Smooth muscle cell (in vitro differentiated cells): ENCODE measurements at regions not wholly inside any gene's neighbourhood (a gene's known extent, or its start where the extent isn't known, plus 50 kb on each side); places are given as distances from the start of the nearest gene placed in this dataset.

Experiments used
- DNase-seq: peaks from one replicate; lab custom pipeline; 2025; ENCODE audit not compliant: unreplicated experiment; lab: John Stamatoyannopoulos, UW
- H2AFZ ChIP-seq: fragments of 200-600 bp; sonication (generic); 2 replicates; pipeline ENCODE4 v1.6.0; 2016; ENCODE audit warnings: antibody characterized with exemption, low read depth, mild to moderate bottlenecking
- H3F3A ChIP-seq: fragments of 200-600 bp; sonication (generic); 2 replicates; pipeline ENCODE4 v1.6.0; 2017; ENCODE audit warnings: antibody characterized with exemption, low read depth
- H3K27ac ChIP-seq: fragments of 200-600 bp; sonication (generic); 2 replicates; pipeline ENCODE4 v1.5.1; 2016; ENCODE audit warnings: low read depth, mild to moderate bottlenecking
- H3K27me3 ChIP-seq: fragments of 200-600 bp; sonication (generic); 2 replicates; pipeline ENCODE4 v1.6.1; 2016; ENCODE audit warnings: low read depth, mild to moderate bottlenecking
- H3K36me3 ChIP-seq: fragments of 200-600 bp; sonication (generic); 2 replicates; pipeline ENCODE4 v1.5.1; 2016; ENCODE audit warnings: low read depth
- H3K4me1 ChIP-seq: fragments of 200-600 bp; sonication (generic); 2 replicates; pipeline ENCODE4 v1.5.1; 2016; ENCODE audit warnings: low read depth
- H3K4me2 ChIP-seq: fragments of 200-600 bp; sonication (generic); 2 replicates; pipeline ENCODE4 v1.6.0; 2016; ENCODE audit warnings: mild to moderate bottlenecking
- H3K4me3 ChIP-seq: fragments of 200-600 bp; sonication (generic); 2 replicates; pipeline ENCODE4 v1.5.1; 2016; ENCODE audit warnings: mild to moderate bottlenecking
- H3K79me2 ChIP-seq: fragments of 200-600 bp; sonication (generic); 2 replicates; pipeline ENCODE4 v1.6.0; 2016; ENCODE audit warnings: low read depth, mild to moderate bottlenecking
- H3K9ac ChIP-seq: fragments of 200-600 bp; sonication (generic); 2 replicates; pipeline ENCODE4 v1.6.0; 2016; ENCODE audit warnings: low read depth
- H3K9me3 ChIP-seq: fragments of 200-600 bp; sonication (generic); replicated peaks from 2 replicates; pipeline ENCODE4 v1.5.1; 2016; ENCODE audit warnings: low read depth
- H4K20me1 ChIP-seq: fragments of 200-600 bp; sonication (generic); 2 replicates; pipeline ENCODE4 v1.6.0; 2016; ENCODE audit warnings: low read depth
- CTCF ChIP-seq: fragments of 200-600 bp; sonication (generic); IDR thresholded peaks from 2 replicates; pipeline ENCODE4 v1.5.1; 2017; ENCODE audit warnings: borderline replicate concordance, mild to moderate bottlenecking, antibody characterized with exemption; ENCODE audit not compliant: insufficient read depth, poor library complexity, severe bottlenecking
- WGBS: methylation state at CpG from one replicate; pipeline ENCODE4 v1.1.7; 2016; ENCODE audit warnings: low lambda C conversion rate; 5-methylcytosine and 5-hydroxymethylcytosine counted together

GRCh38 chr21:35853321-35854239 lies 206.7 kb downstream of the SETD4 start:
- Histone ChIP-seq H3K27me3 (no peaks in the 10 kb centered on the region), H3K27ac (no peak overlapping the region), H3K4me2 (no peak overlapping the region), H2AFZ (peak overlapping the region; percentile 21), H3K9ac (no peak overlapping the region), H3K79me2 (no peaks in the 10 kb centered on the region), H3K36me3 (no peaks in the 10 kb centered on the region), H3K9me3 (no peaks in the 10 kb centered on the region), H3F3A (no peaks in the 10 kb centered on the region), H3K4me3 (no peak overlapping the region), H4K20me1 (no peaks in the 10 kb centered on the region), H3K4me1 (no peaks in the 10 kb centered on the region)
- WGBS: 63% methylated on average over 9 of the region's 9 CpGs
- no peak for DNase-seq
- no peak for TF ChIP-seq CTCF

- TF ChIP-seq CTCF: no peak
- no peaks in the 10 kb centered on the region for H3F3A ChIP-seq
- no peaks in the 10 kb centered on the region for H3K36me3 ChIP-seq
- WGBS: 91% methylated on average over 2 of the region's 2 CpGs
- no peak for DNase-seq
- H4K20me1 ChIP-seq: no peaks in the 10 kb centered on the region
- no peaks in the 10 kb centered on the region for H3K79me2 ChIP-seq
- no peak overlapping the region for H3K9ac ChIP-seq
- no peak overlapping the region for H3K4me2 ChIP-seq
- H3K9me3 ChIP-seq: no peaks in the 10 kb centered on the region
- H3K4me3 ChIP-seq: no peak overlapping the region
- H3K27ac ChIP-seq: no peak overlapping the region
- H3K4me1 ChIP-seq: no peaks in the 10 kb centered on the region
- H2AFZ ChIP-seq: no peak overlapping the region
- no peaks in the 10 kb centered on the region for H3K27me3 ChIP-seq
These were observed 207.5 kb downstream of the SETD4 start for GRCh38 chr21:35852820-35853219.

GRCh38 chr21:35850542-35851103 lies 209.7 kb downstream of the SETD4 start:
- H3K4me3 ChIP-seq: no peak overlapping the region

More at GRCh38 chr21:35850542-35851103, 209.7 kb downstream of the SETD4 start:
- Histone ChIP-seq H3K4me2 (peak overlapping the region; percentile 59), H3K9ac (no peak overlapping the region), H3F3A (no peaks in the 10 kb centered on the region), H3K4me1 (no peaks in the 10 kb centered on the region), H4K20me1 (no peaks in the 10 kb centered on the region), H2AFZ (peak overlapping the region; percentile 28), H3K27ac (peak overlapping the region; percentile 72), H3K27me3 (no peaks in the 10 kb centered on the region), H3K79me2 (no peaks in the 10 kb centered on the region), H3K36me3 (no peaks in the 10 kb centered on the region), H3K9me3 (no peaks in the 10 kb centered on the region)
- 62% methylated on average over 9 of the region's 9 CpGs for WGBS
- TF ChIP-seq CTCF: no peak
- no peak for DNase-seq
